OCI-LY3 (cell line): ENCODE measurements at regions not wholly inside any gene's neighbourhood (a gene's known extent, or its start where the extent isn't known, plus 50 kb on each side); places are given as distances from the start of the nearest gene placed in this dataset.

Experiments
- H2AFZ ChIP-seq: fragments of 200-600, 300-600 bp; shearing (Covaris generic); 2 replicates; pipeline ENCODE4 v1.6.0; 2014; ENCODE audit warnings: antibody characterized with exemption, low read depth, low read length
- H3K27ac ChIP-seq: fragments of 200-600, 300-600 bp; sonication (generic); 2 replicates; pipeline ENCODE4 v1.5.1; 2014; ENCODE audit warnings: mild to moderate bottlenecking, low read length, moderate library complexity, mixed read lengths
- H3K27me3 ChIP-seq: fragments of 200-600, 300-600 bp; sonication (generic); 2 replicates; pipeline ENCODE4 v1.6.1; 2014; ENCODE audit warnings: low read depth, low read length, mixed read lengths
- H3K36me3 ChIP-seq: fragments of 200-600, 300-600 bp; sonication (generic); replicated peaks from 2 replicates; pipeline ENCODE3; 2014; ENCODE audit warnings: low read depth, low read length, mixed read lengths
- H3K4me1 ChIP-seq: fragments of 300-600, 200-600 bp; sonication (generic); 2 replicates; pipeline ENCODE4 v1.6.1; 2014; ENCODE audit warnings: low read length, mixed read lengths
- H3K4me2 ChIP-seq: fragments of 200-600, 300-600 bp; sonication (generic); 2 replicates; pipeline ENCODE4 v1.6.1; 2014; ENCODE audit warnings: low read length, mixed read lengths
- H3K4me3 ChIP-seq: fragments of 300-600, 200-600 bp; sonication (generic); 2 replicates; pipeline ENCODE4 v1.5.1; 2014; ENCODE audit warnings: antibody characterized with exemption, mild to moderate bottlenecking, low read length, moderate library complexity
- H3K79me2 ChIP-seq: fragments of 300-600, 200-600 bp; shearing (Covaris generic); 2 replicates; pipeline ENCODE4 v1.6.1; 2014; ENCODE audit warnings: mild to moderate bottlenecking, low read length, mixed read lengths
- H3K9ac ChIP-seq: fragments of 300-600, 200-600 bp; shearing (Covaris generic); 2 replicates; pipeline ENCODE4 v1.6.0; 2014; ENCODE audit warnings: mild to moderate bottlenecking, low read length, moderate library complexity
- H3K9me3 ChIP-seq: fragments of 200-600, 300-600 bp; shearing (Covaris generic); 2 replicates; pipeline ENCODE4 v1.6.1; 2014; ENCODE audit warnings: low read length, mixed read lengths; ENCODE audit not compliant: insufficient read depth
- H4K20me1 ChIP-seq: fragments of 200-600, 300-600 bp; sonication (generic); 2 replicates; pipeline ENCODE4 v1.6.1; 2016; ENCODE audit warnings: low read length, mixed read lengths; ENCODE audit not compliant: insufficient read depth
- EZH2phosphoT487 ChIP-seq: fragments of 200-600 bp; shearing (Covaris generic); IDR thresholded peaks from 2 replicates; pipeline ENCODE4 v1.6.1; 2018; ENCODE audit warnings: antibody characterized with exemption, mixed run types, low read depth
- TF ChIP-seq, protein P1 (sequence below): fragments of 200-600, 300-600 bp; sonication (generic); IDR thresholded peaks from 2 replicates; pipeline ENCODE4 v1.5.1; 2014; ENCODE audit warnings: antibody characterized with exemption, low read length, low read depth

- no peaks in the 10 kb centered on the region for H4K20me1 ChIP-seq
- H3K4me2 ChIP-seq, result no peak overlapping the region
- H3K36me3 ChIP-seq, result no peaks in the 10 kb centered on the region
- no peak overlapping the region for H2AFZ ChIP-seq
- no peaks in the 10 kb centered on the region for H3K4me1 ChIP-seq
- no peaks in the 10 kb centered on the region for H3K9me3 ChIP-seq
- H3K4me3 ChIP-seq, result no peak overlapping the region
- no peak overlapping the region for H3K27ac ChIP-seq
- TF ChIP-seq EZH2phosphoT487, result no peak
- TF ChIP-seq, protein P1, sequence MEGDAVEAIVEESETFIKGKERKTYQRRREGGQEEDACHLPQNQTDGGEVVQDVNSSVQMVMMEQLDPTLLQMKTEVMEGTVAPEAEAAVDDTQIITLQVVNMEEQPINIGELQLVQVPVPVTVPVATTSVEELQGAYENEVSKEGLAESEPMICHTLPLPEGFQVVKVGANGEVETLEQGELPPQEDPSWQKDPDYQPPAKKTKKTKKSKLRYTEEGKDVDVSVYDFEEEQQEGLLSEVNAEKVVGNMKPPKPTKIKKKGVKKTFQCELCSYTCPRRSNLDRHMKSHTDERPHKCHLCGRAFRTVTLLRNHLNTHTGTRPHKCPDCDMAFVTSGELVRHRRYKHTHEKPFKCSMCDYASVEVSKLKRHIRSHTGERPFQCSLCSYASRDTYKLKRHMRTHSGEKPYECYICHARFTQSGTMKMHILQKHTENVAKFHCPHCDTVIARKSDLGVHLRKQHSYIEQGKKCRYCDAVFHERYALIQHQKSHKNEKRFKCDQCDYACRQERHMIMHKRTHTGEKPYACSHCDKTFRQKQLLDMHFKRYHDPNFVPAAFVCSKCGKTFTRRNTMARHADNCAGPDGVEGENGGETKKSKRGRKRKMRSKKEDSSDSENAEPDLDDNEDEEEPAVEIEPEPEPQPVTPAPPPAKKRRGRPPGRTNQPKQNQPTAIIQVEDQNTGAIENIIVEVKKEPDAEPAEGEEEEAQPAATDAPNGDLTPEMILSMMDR, result no peak
- no peaks in the 10 kb centered on the region for H3K27me3 ChIP-seq
- H3K9ac ChIP-seq, result no peak overlapping the region
- no peaks in the 10 kb centered on the region for H3K79me2 ChIP-seq
These were observed 664.6 kb upstream of the FOXG1 start for GRCh38 chr14:28102001-28102400.

- H3K9me3 ChIP-seq, result no peaks in the 10 kb centered on the region
- no peak overlapping the region for H2AFZ ChIP-seq
- no peak overlapping the region for H3K4me3 ChIP-seq
- no peaks in the 10 kb centered on the region for H3K79me2 ChIP-seq
- TF ChIP-seq, protein P1, result no peak
- no peak for TF ChIP-seq EZH2phosphoT487
- no peaks in the 10 kb centered on the region for H4K20me1 ChIP-seq
- H3K9ac ChIP-seq, result no peak overlapping the region
- H3K27ac ChIP-seq, result no peak overlapping the region
- H3K4me2 ChIP-seq, result no peak overlapping the region
- H3K36me3 ChIP-seq, result no peaks in the 10 kb centered on the region
- no peaks in the 10 kb centered on the region for H3K27me3 ChIP-seq
- H3K4me1 ChIP-seq, result no peaks in the 10 kb centered on the region
These were observed 663.8 kb upstream of the FOXG1 start for GRCh38 chr14:28102814-28103213.

- Histone ChIP-seq H3K4me1 (no peaks in the 10 kb centered on the region), H3K4me2 (no peak overlapping the region), H4K20me1 (no peaks in the 10 kb centered on the region), H2AFZ (no peak overlapping the region), H3K4me3 (no peak overlapping the region), H3K27me3 (no peaks in the 10 kb centered on the region), H3K79me2 (no peaks in the 10 kb centered on the region), H3K36me3 (no peaks in the 10 kb centered on the region), H3K27ac (no peak overlapping the region), H3K9ac (no peak overlapping the region), H3K9me3 (no peaks in the 10 kb centered on the region)
- TF ChIP-seq, protein P1, result no peak
- TF ChIP-seq EZH2phosphoT487, result no peak
These were observed 653.3 kb upstream of the FOXG1 start for GRCh38 chr14:28113311-28113710.

GRCh38 chr14:28116716-28117115 lies 649.9 kb upstream of the FOXG1 start:
- Histone ChIP-seq H2AFZ (no peak overlapping the region), H3K4me1 (no peaks in the 10 kb centered on the region), H3K27ac (no peak overlapping the region), H3K27me3 (no peaks in the 10 kb centered on the region), H3K79me2 (no peaks in the 10 kb centered on the region), H3K9me3 (no peaks in the 10 kb centered on the region), H3K36me3 (no peaks in the 10 kb centered on the region), H3K9ac (no peak overlapping the region), H3K4me3 (no peak overlapping the region), H3K4me2 (no peak overlapping the region), H4K20me1 (no peaks in the 10 kb centered on the region)
- TF ChIP-seq, protein P1, result no peak
- no peak for TF ChIP-seq EZH2phosphoT487
